ENCODE measurements at regions not wholly inside any gene's neighbourhood (a gene's known extent, or its start where the extent isn't known, plus 50 kb on each side); places are given as distances from the start of the nearest gene placed in this dataset.
"Not testable (repeated sequence)": the region's sequence is repeated elsewhere in the genome, so short reads cannot be mapped to it uniquely, and the experiment has no call there.

DNA sequence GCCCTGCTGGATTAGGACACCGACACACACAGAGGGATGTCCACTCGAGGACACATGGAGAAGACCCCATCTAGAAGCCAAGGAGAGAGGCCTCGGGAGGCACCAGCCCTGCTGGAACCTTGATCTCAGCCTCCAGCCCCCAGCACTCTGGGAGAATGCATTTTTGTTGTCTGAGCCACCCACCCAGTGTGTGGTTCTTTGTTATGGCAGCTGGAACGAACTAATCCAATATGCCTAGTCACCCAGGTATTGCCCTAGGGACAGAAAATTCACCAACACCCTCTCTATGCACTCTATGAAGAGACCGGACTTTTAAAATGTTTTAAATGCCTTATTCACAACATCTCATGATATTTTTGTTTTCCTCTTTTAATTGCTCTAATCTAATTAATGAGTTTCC is 117.4 kb downstream of the CRYAA start:
- no peak for DNase-seq

DNA sequence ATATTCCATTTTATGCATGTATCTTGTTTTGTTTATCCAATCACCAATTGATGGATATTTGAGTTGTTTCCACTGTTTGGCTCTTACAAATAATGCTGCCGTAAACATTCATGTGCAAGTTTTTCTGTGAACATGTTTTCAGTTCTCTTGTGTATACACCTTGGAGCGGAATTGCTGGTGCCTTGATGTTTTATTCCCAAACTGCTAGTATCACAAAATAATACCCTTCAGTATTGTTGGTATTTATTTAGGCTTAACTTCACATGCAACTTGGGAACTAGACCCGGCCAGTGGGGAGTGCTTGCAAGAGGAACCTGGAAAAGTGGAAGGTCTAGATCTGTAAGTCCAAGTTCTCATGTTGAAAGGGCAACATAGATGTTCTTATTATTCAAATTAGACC is 115.9 kb downstream of the CRYAA start:
- no peak for DNase-seq

DNA sequence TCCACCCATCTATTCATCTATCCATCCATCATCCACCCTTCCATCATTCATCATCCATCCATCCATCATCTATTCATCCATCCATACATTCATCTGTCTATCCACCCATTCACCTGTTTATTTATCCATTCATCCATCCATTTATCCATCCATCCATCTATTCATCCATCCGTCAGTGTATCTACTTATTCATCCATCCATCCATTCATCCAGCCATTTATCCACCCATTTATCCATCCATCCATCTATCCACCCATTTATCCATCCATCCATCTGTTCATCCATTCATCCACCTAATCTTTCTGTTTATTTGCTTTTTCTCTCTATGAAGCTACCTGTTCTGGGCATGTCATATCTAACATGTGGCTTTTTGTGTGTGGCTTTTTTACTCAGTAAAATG is 115.4 kb downstream of the CRYAA start:
- no peak for DNase-seq

DNA sequence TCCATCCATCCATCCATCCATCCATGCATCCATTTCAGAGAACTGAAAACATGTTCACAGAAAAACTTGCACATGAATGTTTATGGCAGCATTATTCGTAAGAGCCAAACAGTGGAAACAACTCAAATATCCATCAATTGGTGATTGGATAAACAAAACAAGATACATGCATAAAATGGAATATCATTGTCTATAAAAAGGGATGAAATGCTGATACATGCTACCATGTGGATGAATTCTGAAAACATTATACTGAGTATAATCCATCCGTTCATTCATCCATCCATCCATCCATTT is 115.1 kb downstream of the CRYAA start:
- not testable (repeated sequence) for DNase-seq

DNA sequence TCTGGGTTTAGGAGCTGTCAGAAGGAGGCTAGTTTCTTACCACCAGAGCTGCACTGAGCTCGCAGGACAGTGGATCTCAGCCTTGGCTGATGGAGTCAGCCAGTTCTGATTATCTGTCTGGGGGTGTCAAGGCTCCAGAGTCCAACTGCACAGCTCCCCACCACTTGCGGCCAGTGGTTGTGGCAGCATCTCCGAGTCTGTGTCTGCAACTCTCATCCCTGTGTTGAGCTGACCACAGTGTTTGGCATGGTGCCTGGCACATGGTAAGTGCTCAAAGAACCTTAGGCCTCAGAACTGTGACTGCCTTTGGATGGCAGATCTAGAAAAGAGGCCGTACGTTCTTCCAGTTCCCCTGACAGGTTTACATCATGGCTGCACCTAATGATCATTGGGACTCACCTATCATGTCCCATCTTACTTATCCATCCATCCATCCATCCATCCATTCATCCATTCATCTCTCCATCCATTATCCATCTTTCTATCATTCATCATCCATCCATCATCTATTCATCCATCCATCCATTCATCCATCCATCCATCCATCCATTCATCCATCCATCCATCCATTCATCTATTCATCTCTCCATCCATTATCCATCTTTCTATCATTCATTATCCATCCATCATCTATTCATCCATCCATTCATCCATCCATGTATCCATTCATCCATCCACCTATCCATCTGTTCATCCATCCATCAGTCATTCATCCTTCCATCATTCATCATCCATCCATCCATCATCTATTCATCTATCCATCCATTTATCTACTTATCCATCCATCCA is 114.5 kb downstream of the CRYAA start:
- DNase-seq: no peak

DNA sequence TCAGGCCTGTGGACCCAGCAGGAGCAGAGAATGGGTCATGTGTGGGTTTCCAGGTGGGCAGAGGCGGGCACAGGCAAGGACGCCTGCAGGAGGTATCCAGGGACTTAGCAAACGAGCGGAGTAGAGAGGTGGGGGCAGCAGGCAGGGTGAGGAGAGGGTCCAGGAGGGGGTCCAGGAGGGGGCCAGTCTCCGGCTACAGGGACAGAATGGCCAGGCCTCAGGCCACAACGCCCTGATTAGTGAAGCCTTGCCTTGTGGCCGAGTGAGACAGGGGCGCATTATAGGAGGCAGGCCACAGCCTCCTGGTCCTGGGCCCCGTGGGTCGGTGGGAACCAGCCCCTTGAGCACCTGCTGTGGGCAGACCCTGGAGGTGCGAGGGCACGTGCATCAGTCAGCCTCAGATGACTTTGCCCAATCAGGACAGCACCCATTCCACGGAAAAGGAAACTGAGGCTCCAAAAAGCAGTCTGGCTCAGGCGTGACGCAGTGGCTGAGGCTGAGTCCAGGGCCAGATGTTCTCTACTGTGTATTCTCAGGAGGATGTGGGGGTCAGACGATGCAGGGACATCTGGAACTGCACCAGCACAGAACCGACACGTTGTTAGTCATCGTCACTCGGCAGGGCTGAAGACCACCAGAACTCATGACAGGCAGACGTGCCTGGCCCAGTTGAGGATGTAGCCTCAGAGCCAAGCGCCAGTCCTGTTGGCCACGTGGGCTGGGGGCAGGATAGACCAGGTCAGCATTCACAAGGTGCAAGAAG is 113.7 kb downstream of the CRYAA start:
- no peak for DNase-seq

DNA sequence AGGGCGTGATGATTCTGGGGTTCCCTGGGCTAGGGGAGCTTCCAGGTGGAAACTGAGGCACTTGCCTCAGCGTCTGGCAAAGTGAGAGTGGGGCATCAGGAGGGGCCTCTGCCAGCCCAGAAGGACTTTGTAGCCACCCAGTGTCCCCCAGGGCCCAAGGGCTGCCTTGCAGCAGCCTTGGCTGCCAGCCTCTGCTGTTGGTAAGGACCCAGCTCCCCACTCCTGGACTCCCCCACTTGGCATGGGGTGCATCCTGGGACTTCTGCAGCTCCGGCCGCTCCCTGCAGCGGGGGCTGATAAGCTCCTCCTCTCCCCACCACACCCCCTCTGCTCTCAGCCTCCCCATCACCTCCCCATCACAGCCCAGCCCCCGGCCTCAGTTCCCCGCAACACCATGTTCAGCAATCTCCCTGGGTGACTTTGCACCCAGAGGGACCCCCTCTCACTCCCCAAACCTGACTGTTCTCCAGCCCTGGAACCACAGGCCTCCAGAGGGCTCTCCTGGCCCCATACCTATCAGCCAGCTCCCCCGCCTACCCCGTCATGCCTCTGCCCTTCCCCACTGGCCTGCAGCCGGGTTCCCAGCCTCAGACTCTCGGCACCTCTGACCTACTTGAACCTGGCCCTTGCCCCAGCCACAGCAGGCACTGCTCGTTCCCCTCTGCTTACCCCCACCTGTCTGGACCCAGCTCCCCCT is 113.0 kb downstream of the CRYAA start:
- DNase-seq: no peak

DNA sequence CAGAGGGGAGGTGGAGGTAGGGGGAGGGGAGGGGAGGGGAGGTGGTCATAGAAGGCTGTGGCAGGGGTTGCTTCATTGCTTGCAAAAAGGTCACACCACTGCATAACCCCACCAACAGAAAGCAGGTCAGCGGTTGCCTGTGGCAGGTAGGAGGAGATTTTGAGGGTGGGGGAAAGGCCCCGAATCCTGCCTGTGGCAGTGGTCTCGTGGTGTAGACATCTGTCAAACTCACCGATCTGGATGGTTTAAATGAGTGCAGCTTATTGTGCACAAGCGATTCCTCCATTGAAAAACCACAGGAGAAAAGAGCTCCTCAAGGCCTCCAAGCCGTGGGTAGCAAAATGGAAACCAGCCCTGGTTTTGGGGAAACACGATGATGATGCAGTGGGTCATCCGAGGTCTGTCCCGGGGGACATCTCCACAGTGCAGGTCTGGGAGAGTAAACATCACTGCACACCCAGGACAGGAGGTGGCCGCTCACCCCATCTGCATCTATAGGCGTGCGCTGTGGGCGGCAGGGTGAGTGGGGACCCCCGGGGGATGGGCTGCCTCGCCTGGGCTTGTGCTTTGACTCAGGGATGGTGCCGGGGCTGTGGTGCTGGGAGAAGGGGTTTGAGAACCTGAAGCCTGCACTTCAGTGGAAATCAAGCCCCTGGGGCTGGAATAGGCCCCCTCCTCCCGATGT is 112.3 kb downstream of the CRYAA start:
- DNase-seq: no peak

DNA sequence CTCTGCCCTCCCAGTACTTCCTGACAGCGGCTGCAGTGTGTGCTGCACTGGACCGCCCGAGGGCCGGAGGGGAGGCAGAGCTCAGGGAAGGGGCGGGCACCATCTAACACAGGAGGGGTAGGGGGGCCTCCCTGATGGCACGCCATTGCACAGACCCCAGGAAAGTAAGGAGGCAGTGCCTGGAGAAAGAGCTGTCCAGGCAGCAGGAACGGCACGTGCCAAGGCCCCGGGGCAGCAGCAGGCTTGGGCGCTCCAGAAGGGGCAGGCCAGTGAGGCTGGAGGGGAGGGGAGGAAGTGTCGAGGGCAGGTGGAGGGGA is 110.7 kb downstream of the CRYAA start:
- no peak for DNase-seq

DNA sequence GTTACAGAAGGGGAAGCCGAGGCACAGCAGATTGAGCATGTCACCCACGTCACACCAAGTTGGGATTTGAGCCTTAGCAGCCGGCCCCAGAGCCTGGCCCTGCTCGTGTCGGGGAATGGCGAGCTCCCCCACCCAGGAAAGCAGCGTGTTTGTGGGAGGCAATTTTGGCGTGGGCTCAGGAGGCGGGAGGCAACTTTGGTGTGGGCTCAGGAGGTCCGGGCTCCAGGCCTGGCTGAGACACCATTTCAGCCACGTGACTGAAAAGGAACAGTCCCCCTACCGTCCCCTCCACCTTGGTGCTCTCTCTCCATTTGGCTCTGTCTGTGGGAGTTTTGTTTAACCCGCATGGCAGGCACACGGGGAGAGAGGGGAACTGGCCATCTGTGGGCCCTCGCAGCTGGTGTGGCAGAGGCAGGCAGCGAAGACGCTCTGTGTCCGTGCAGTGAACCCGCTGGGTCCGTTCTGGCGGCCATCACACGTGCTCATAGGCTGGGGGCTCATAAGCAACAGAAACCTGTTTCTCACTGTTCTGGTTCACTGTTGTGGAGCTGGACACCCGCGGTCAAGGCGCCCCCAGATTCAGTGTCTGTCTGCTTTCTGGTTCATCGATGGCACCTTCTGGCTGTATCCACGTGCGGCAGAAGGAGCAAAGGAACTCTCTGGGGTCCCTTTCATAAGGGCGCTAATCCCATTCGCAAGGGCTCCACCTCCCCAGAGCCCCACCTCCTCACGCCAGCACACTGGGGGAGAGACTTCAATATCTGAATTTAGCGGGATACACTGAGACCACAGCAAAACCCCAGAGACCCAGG is 110.2 kb downstream of the CRYAA start:
- no peak for DNase-seq

DNA sequence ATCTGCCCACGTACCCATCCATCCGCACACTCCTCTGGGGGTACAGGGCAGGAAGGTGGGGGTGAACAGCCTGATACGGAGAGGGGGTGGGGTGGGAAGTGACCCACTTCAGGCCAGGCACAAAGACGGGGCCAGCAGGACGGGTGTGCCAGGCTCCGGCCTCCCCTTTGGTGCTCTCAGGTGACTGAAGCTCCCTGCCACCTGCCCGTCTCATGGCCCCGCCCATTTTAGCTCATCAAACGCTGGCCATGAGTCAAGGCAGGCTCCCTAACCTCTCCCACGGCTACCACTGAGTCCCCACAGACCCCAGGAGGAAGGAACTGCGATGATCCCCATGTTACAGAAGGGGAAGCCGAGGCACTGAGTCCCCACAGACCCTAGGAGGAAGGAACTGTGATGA is 109.6 kb downstream of the CRYAA start:
- DNase-seq: no peak

DNA sequence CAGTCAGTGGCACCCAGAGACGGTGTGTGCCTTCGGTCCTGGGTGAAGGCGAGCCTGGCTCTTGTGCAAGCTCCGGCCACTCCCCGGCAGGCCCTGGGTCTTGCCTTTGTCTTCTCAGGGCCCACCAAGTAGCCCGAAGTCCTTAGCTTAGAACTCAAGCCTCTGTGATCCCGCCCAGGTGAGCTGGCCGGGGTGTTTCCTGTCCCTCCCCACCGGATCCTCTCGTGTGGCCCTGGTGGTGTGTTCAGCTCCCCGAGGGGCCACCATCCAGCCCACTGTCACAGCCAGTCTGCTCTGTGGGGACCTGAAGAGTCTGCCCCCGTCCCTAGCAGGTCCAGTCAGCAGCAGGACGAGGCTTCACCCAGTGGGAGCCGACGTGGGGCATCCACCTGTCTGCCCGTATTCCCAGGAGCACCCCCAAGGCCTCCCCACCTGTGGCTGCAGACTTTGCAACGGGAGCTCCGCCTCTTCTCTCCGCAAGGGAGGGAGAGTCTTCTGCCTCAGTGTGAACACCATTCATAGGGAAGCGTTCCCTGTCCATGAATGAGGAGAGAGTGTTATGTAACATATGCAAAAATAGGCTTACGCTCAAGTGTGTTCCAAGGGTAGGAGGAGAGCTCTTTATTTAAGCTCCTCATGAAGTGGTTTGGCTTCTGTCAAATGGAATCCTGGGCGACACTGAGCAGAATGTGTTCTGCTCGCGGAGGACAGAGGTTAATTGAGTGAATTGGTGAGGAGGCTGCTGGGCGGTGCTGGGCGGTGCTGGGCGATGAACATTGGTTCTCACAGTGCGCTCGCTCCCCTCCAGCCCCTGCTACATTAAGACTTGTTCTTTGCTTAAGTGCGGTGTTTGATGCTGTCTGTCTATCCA is 108.9 kb downstream of the CRYAA start:
- DNase-seq: no peak

DNA sequence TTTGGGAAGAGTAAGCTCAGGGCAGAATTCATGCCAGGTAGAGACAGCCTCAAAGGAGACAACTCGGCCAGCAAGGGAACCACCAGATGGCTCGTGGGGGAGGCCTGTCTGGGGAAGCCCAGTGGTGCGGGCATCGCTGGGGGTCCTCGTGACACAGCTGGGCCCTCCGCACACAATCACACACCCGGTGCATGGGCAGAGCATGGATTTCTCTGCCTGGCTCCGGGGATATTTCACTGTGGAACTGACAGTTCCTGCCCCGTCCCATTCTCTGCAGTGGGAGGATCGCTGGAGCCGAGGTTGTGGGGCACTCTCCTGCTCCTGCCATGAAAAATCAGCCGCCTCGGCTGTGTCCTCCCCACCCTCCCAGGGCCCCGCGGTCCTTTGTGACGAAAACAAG is 108.0 kb downstream of the CRYAA start:
- DNase-seq: no peak

DNA sequence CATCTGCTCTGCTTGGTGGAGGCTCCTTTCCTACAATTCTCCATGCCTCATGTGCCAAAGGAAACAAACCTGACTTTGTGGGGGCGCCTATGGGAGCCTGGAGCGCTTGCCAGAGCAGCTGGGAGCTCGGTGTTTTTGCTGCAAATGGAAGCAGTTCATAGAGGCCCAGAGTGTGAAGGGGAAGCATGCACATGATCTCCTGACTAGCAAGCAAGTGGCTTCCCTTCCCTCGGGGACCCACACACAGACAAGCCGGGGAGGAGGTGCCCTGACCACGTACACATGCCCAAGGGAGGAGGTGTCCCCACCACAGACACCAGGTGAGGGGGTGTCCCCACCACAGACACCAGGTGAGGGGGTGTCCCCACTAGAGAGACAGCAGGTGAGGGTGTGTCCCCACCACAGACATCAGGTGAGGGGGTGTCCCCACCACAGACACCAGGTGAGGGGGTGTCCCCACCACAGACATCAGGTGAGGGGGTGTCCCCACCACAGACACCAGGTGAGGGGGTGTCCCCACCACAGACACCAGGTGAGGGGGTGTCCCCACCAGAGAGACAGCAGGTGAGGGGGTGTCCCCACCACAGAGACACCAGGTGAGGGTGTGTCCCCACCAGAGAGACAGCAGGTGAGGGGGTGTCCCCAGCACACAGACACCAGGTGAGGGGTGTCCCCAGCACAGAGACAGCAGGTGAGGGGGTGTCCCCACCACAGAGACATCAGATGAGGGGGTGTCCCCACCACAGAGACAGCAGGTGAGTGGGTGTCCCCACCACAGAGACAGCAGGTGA is 106.8 kb downstream of the CRYAA start:
- no peak for DNase-seq

DNA sequence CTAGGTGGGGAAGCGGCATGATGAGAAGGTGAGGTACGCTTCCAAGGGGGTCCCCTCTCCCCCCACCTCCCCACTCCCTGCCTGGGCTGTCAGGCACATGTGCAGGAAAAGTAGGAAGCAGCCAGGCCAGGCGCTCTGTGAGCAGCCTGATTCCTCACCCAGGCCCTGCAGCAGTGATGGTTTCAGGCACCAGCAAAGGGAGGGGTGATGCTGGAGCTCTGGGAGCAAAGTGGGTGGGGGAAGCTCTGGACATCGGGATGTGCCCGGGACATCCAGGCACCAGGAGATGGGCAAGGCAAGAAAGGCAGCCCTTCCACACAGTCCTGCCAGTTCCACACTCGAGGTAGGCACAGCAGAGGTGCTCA is 106.1 kb downstream of the CRYAA start:
- DNase-seq: no peak

DNA sequence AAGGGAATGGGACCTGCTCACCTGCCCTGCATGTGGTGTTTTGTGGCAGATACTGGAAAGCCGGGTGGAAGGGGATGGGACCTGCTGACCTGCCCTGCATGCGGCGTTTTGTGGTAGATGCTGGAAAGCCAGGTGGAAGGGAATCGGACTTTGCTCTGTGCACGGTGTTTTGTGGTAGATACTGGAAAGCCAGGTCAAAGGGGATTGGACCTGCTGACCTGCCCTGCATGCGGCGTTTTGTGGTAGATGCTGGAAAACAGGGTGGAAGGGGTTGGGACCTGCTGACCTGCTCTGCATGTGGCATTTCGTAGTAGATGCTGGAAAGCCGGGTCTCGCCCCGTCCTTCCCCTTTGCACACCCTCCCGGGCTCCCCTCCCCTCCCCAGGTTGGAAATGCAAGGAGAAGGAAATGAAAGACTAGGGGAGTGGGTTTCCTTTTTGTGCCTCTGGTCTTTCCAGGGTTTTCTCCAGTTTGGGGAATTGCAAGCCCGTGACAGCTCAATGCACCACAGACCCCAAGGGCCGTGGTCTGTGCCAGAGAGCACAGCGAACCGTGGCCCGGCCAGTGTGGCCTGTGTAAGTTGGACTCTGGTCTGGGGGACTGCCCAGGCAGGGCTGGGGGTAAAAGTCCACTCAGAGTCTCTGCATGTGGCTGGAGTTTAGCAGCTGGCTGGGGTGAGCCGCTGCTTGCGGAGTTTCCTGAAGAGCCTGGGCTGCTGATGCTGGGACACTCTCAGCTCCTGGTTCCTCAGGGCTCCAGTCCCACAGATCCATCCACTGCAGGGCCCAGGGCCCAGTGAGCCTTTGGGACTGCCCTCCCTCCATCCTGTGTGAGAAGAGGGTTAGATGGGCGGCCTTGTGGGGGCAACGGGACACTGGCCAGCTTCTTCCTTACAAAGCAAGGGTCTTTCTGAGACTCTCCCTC is 105.5 kb downstream of the CRYAA start:
- DNase-seq: no peak

DNA sequence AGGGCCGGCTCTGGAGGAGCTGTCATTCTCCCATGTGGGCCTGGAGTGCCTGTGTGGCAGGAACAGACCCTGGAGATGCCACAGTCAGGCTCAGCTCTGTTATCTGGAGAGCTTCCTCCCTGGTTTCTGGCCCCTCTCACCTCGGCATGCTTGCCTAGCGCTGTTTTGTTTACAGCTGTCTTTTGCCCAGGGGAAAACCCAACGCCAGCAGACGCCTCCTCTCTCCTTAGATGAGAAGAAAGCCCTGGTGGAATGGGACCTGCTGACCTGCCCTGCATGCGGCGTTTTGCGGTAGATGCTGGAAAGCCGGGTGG is 104.9 kb downstream of the CRYAA start:
- no peak for DNase-seq

DNA sequence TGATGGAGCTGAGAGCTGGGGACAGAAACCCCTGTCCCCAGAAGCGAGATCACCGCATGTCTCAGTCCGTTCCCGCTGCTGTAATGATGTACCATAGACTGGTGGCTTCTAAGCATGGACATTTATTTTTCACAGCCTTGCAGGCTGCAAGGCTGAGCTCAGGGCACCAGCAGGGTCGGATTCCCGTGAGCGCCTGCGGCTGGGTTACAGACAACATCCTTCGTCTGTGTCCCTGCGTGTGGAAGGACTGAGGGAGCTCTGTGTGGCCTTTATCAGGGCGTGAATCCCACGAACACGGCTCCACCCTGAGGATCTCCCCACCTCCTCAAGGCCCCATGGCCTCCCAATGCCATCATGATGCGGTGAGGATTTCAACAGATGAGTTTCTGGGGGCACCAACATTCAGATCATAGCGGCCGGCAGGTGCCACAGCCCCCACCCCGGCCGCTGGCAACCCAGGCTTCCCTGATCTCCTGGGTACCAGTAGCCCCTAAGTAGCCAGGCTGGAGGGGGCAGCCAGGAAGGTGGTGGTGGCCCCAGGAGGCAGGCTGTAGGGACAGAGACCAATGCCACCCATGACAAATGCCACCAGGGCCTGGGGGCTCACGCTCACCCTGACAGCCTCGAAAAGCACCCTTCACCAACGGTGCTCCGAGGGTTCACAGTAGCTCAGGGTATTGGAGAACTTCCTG is 104.4 kb downstream of the CRYAA start:
- DNase-seq: no peak

DNA sequence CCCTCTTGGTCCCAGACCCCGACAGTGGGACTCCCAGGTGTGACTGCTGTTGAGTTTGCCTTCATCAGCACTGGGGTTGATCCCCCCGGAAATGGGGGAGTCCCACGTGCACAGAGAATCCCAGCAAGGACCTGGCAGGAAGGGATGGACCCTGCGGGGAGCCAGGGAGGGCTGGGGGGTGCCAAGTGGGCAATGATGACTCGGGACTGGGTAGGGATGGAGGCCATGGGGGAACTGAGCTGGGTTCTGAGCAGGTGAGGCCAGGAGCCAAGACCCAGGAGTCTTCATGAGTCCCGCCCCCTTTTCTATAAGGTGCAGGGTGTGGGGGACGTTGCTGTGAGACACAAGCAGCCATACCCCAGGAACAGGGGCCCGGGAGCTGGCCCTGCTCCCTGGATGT is 103.8 kb downstream of the CRYAA start:
- no peak for DNase-seq

All from bone marrow (tissue), 2 donors.